IMR-90 (cell line): ENCODE measurements at regions not wholly inside any gene's neighbourhood (a gene's known extent, or its start where the extent isn't known, plus 50 kb on each side); places are given as distances from the start of the nearest gene placed in this dataset.

Experiments used
- ATAC-seq: fragments of 200-7000 bp; cut with Tn5 transposase; 2 replicates; pipeline ENCODE4 v1.9.1; 2020; ENCODE audit warnings: low read depth, mild to moderate bottlenecking, moderate library complexity
- BruUV-seq: library from RNA; stranded (reverse); fragments of 400-500 nt; replicated peaks from 2 replicates; lab custom pipeline; 2021; lab: Mats Ljungman, UMichigan
- CTCF ChIA-PET: fragments of 300-600 bp; formaldehyde crosslinking; extraction: SDS; loops from one replicate; lab custom pipeline; 2021; ENCODE audit warnings: antibody characterized with exemption; lab: Yijun Ruan, JAX
- POLR2A ChIA-PET: fragments of 300-600 bp; sonication (Branson Sonifier 250); formaldehyde crosslinking; loops from one replicate; lab custom pipeline; 2022; ENCODE audit warnings: antibody characterized with exemption; ENCODE audit not compliant: unreplicated experiment; lab: Charles Lee
- DNase-seq: peaks from one replicate; pipeline ENCODE4 v3.0.0; 2013
- H2AFZ ChIP-seq: replicated peaks from 2 replicates; pipeline ENCODE3; 2013; ENCODE audit warnings: low read length, mild to moderate bottlenecking; ENCODE audit not compliant: poor library complexity
- H2AK5ac ChIP-seq: 2 replicates; pipeline ENCODE4 v1.6.1; 2013; ENCODE audit warnings: low read depth, low read length, inconsistent platforms
- H2AK9ac ChIP-seq: replicated peaks from 2 replicates; pipeline ENCODE3; 2013; ENCODE audit warnings: mild to moderate bottlenecking, low read depth, low read length, moderate library complexity; ENCODE audit not compliant: poor library complexity
- H2BK120ac ChIP-seq: 2 replicates; pipeline ENCODE4 v1.6.1; 2013; ENCODE audit warnings: low read depth, low read length, inconsistent platforms
- H2BK15ac ChIP-seq: 3 replicates; pipeline ENCODE4 v1.6.1; 2013; ENCODE audit warnings: low read depth, low read length, inconsistent platforms
- H2BK20ac ChIP-seq: 2 replicates; pipeline ENCODE4 v1.6.1; 2013; ENCODE audit warnings: low read depth, mild to moderate bottlenecking, inconsistent platforms, low read length, moderate library complexity
- H2BK5ac ChIP-seq: 2 replicates; pipeline ENCODE4 v1.6.1; 2013; ENCODE audit warnings: mild to moderate bottlenecking, low read depth, low read length, inconsistent platforms; ENCODE audit not compliant: poor library complexity, severe bottlenecking
- H3K14ac ChIP-seq: replicated peaks from 2 replicates; pipeline ENCODE4 v1.6.1; 2013; ENCODE audit warnings: low read depth, low read length, inconsistent platforms
- H3K18ac ChIP-seq: 2 replicates; pipeline ENCODE4 v1.6.1; 2013; ENCODE audit warnings: low read depth, low read length, control low read depth
- H3K23ac ChIP-seq: 2 replicates; pipeline ENCODE4 v1.6.1; 2013; ENCODE audit warnings: low read depth, low read length, inconsistent platforms
- H3K27ac ChIP-seq: 2 replicates; pipeline ENCODE4 v1.5.1; 2013; ENCODE audit warnings: mild to moderate bottlenecking, control low read depth, low read length; ENCODE audit not compliant: insufficient read depth
- H3K27me3 ChIP-seq: 2 replicates; pipeline ENCODE4 v1.6.1; 2013; ENCODE audit warnings: low read length; ENCODE audit not compliant: control insufficient read depth, insufficient read depth
- H3K36me3 ChIP-seq: 2 replicates; pipeline ENCODE4 v1.6.1; 2013; ENCODE audit warnings: low read length, mixed read lengths; ENCODE audit not compliant: control insufficient read depth, insufficient read depth
- H3K4ac ChIP-seq: 2 replicates; pipeline ENCODE4 v1.6.1; 2013; ENCODE audit warnings: low read depth, low read length, inconsistent platforms
- H3K4me1 ChIP-seq: 2 replicates; pipeline ENCODE4 v1.6.1; 2013; ENCODE audit warnings: low read length, mixed read lengths; ENCODE audit not compliant: control insufficient read depth, insufficient read depth
- H3K4me2 ChIP-seq: 2 replicates; pipeline ENCODE4 v1.6.1; 2013; ENCODE audit warnings: low read depth, mild to moderate bottlenecking, control low read depth, low read length, moderate library complexity
- H3K4me3 ChIP-seq: 2 replicates; pipeline ENCODE4 v1.5.1; 2013; ENCODE audit warnings: low read depth, mild to moderate bottlenecking, control low read depth, low read length, moderate library complexity; ENCODE audit not compliant: insufficient read depth
- H3K56ac ChIP-seq: 2 replicates; pipeline ENCODE4 v1.6.1; 2013; ENCODE audit warnings: low read length, inconsistent platforms; ENCODE audit not compliant: insufficient read depth; ENCODE audit errors: extremely low read depth
- H3K79me1 ChIP-seq, 2 experiments: 2 replicates each; pipeline ENCODE4 v1.6.1; 2013; ENCODE audit warnings: low read length in 2 of 2, inconsistent platforms in 1 of 2, low read depth in 1 of 2
- H3K9ac ChIP-seq: 2 replicates; pipeline ENCODE4 v1.6.1; 2013; ENCODE audit warnings: low read depth, low read length, control low read depth
- H3K9me1 ChIP-seq: 2 replicates; pipeline ENCODE4 v1.6.1; 2013; ENCODE audit warnings: low read length, inconsistent platforms; ENCODE audit not compliant: insufficient read depth
- H3K9me3 ChIP-seq: 2 replicates; pipeline ENCODE4 v1.6.1; 2013; ENCODE audit warnings: low read length; ENCODE audit not compliant: control insufficient read depth, insufficient read depth
- H4K20me1 ChIP-seq: 2 replicates; pipeline ENCODE4 v1.6.1; 2013; ENCODE audit warnings: low read length, inconsistent platforms; ENCODE audit not compliant: insufficient read depth
- H4K5ac ChIP-seq: 2 replicates; pipeline ENCODE4 v1.6.1; 2013; ENCODE audit warnings: mild to moderate bottlenecking, low read depth, low read length, control low read depth
- H4K8ac ChIP-seq, 2 experiments: 2 replicates each; pipeline ENCODE4 v1.6.1; 2013; ENCODE audit warnings: low read depth in 2 of 2, low read length in 2 of 2, control low read depth in 1 of 2, inconsistent platforms in 1 of 2
- H4K91ac ChIP-seq: 2 replicates; pipeline ENCODE4 v1.6.1; 2013; ENCODE audit warnings: low read depth, low read length, inconsistent platforms; ENCODE audit not compliant: insufficient read depth
- CTCF ChIP-seq: conservative IDR thresholded peaks from 2 replicates; pipeline ENCODE4 v1.5.1; 2012; ENCODE audit warnings: mild to moderate bottlenecking, low read depth, low read length, improper control_type of control experiment
- ELK1 ChIP-seq: fragments of 150-350 bp; IDR thresholded peaks from 2 replicates; pipeline ENCODE4 v1.6.1; 2016; ENCODE audit warnings: low read depth, mild to moderate bottlenecking, low read length, moderate library complexity, borderline replicate concordance
- POLR2A ChIP-seq: IDR thresholded peaks from 2 replicates; pipeline ENCODE4 v1.6.1; 2012; ENCODE audit warnings: mild to moderate bottlenecking, low read depth, low read length
- SMC3 ChIP-seq: fragments of 150-350 bp; IDR thresholded peaks from 2 replicates; pipeline ENCODE4 v1.6.1; 2016; ENCODE audit warnings: low read depth, mild to moderate bottlenecking, antibody characterized with exemption, low read length, moderate library complexity
- WGBS, 2 experiments: methylation state at CpG; one replicate each; pipeline versions ENCODE4 v1.1.5 to v1.1.7; 2013; ENCODE audit warnings: missing lambda C conversion rate in 2 of 2; ENCODE audit not compliant: insufficient read length in 1 of 2; ENCODE audit errors: extremely low coverage in 2 of 2; 5-methylcytosine and 5-hydroxymethylcytosine counted together
- dilution Hi-C: fragments of 300-500 bp; cut with HindIII; formaldehyde crosslinking; loops from one replicate; pipeline ENCODE4 v1.14.3; 2018; ENCODE audit warnings: low sequenced_read_pairs; ENCODE audit not compliant: unreplicated experiment
- in situ Hi-C: fragments of 300-500 bp; cut with MboI; formaldehyde crosslinking; loops from 3 replicates; pipeline ENCODE4 v1.14.3; 2019; ENCODE audit warnings: low sequenced_read_pairs, inconsistent platforms, mixed read lengths
- intact Hi-C: fragments of 100-400 bp; cut with micrococcal nuclease; formaldehyde crosslinking; loops from 2 replicates; pipeline ENCODE4 v1.10.0; 2022

DNA sequence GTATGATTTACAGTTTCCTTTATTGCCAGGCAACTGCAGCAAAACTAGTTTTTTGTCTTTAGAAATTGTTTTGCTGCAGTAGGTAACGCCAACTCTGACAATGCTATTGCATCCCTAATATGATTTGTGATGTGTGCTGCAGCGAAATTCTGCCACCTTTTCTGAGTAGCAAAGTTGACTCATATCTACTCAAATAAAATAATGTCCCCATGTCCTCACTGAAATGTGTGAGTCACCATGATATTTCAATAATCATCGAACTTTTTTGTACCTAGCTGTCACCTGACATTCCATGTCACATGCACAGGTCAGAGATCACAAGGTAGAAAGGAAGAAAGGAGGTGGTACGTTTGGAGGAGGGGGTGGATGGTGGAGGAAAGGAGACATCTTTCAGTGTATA lies 205.0 kb downstream of the RAD51AP2 start:
- Histone ChIP-seq H3K27ac (no peak overlapping the region), H3K4ac (no peak overlapping the region), H4K91ac (no peak overlapping the region), H2AK5ac (no peak overlapping the region), H2AFZ (no peak overlapping the region), H3K9me3 (no peaks in the 10 kb centered on the region), H2BK5ac (no peak overlapping the region), H3K18ac (no peak overlapping the region), H4K5ac (no peak overlapping the region), H3K9ac (no peak overlapping the region), H3K27me3 (no peaks in the 10 kb centered on the region), H2BK15ac (no peak overlapping the region), H4K20me1 (no peaks in the 10 kb centered on the region), H3K23ac (no peak overlapping the region), H4K8ac (no peak overlapping the region), H2BK20ac (no peak overlapping the region), H3K9me1 (no peaks in the 10 kb centered on the region), H3K4me3 (no peak overlapping the region), H3K14ac (no peak overlapping the region), H2BK120ac (no peak overlapping the region), H3K4me2 (no peak overlapping the region), H3K79me1 (no peaks in the 10 kb centered on the region), H3K56ac (no peak overlapping the region), H3K4me1 (no peaks in the 10 kb centered on the region), H3K36me3 (no peaks in the 10 kb centered on the region), H2AK9ac (no peak overlapping the region)
- TF ChIP-seq CTCF = no peak
- TF ChIP-seq POLR2A = no peak
- TF ChIP-seq SMC3 = no peak
- TF ChIP-seq ELK1 = no peak
- ATAC-seq (no peak), DNase-seq (no peak)
- intact Hi-C loops = no loop called here
- CTCF ChIA-PET = no interaction called here
- POLR2A ChIA-PET = no interaction called here
- WGBS, 2 experiments = no CpG with 5 or more reads among the region's 4 CpGs
- no TSS peak for BruUV-seq
- in situ Hi-C loops = no loop called here
- dilution Hi-C loops = no loop called here
